ENCODE measurements at regions not wholly inside any gene's neighbourhood (a gene's known extent, or its start where the extent isn't known, plus 50 kb on each side); places are given as distances from the start of the nearest gene placed in this dataset.

- peaks cover 8% of the 10 kb centered on the region for H3K27me3 Mint-ChIP-seq
- H3K4me3 Mint-ChIP-seq = no peak overlapping the region
- intact Hi-C loops (cut with micrococcal nuclease) = no loop called here
- H3K4me1 Mint-ChIP-seq = no peaks in the 10 kb centered on the region
- ATAC-seq (ENCODE audit: low read depth) (no peak), DNase-seq (no peak)
- peaks cover 9% of the 10 kb centered on the region for H3K9me3 Mint-ChIP-seq
- CTCF ChIA-PET = no interaction called here
- TF ChIP-seq CTCF (IDR thresholded peaks at IDR 0.05) = no peak
- no peak overlapping the region for H3K27ac Mint-ChIP-seq
- H3K36me3 Mint-ChIP-seq (ENCODE audit: low read depth) = peaks cover 1% of the 10 kb centered on the region
- POLR2A ChIA-PET = no interaction called here
Observed at GRCh38 chr7:156515911-156516790, 124.4 kb upstream of the RNF32 start.

- ChIA-PET CTCF (no interaction called here), POLR2A (no interaction called here)
- no peaks in the 10 kb centered on the region for H3K4me1 Mint-ChIP-seq
Observed at GRCh38 chr7:156514851-156515250, 125.7 kb upstream of the RNF32 start.

GRCh38 chr7:156511426-156511825, 129.1 kb upstream of the RNF32 start:
- POLR2A ChIA-PET = no interaction called here
- CTCF ChIA-PET = no interaction called here

More at GRCh38 chr7:156514851-156515250, 125.7 kb upstream of the RNF32 start:
- H3K36me3 Mint-ChIP-seq (ENCODE audit: low read depth) = peaks cover 4% of the 10 kb centered on the region
- DNase-seq = no peak
- TF ChIP-seq CTCF (IDR thresholded peaks at IDR 0.05) = no peak
- no peak overlapping the region for H3K4me3 Mint-ChIP-seq
- peaks cover 8% of the 10 kb centered on the region for H3K27me3 Mint-ChIP-seq
- ATAC-seq (ENCODE audit: low read depth) = no peak
- peaks cover 14% of the 10 kb centered on the region for H3K9me3 Mint-ChIP-seq
- intact Hi-C loops (cut with micrococcal nuclease) = no loop called here
- H3K27ac Mint-ChIP-seq = no peak overlapping the region

GRCh38 chr7:156510966-156511365, 129.6 kb upstream of the RNF32 start:
- no peak for TF ChIP-seq CTCF (IDR thresholded peaks at IDR 0.05)
- Mint-ChIP-seq H3K36me3 (ENCODE audit: low read depth) (peaks cover 4% of the 10 kb centered on the region), H3K9me3 (peaks cover 30% of the 10 kb centered on the region), H3K27me3 (peaks cover 11% of the 10 kb centered on the region), H3K4me3 (no peak overlapping the region), H3K27ac (no peak overlapping the region), H3K4me1 (no peaks in the 10 kb centered on the region)
- intact Hi-C loops (cut with micrococcal nuclease) = no loop called here
- DNase-seq (no peak), ATAC-seq (ENCODE audit: low read depth) (no peak)
- ChIA-PET POLR2A (no interaction called here), CTCF (no interaction called here)

More at GRCh38 chr7:156511426-156511825, 129.1 kb upstream of the RNF32 start:
- ATAC-seq (ENCODE audit: low read depth) (no peak), DNase-seq (no peak)
- H3K4me1 Mint-ChIP-seq = no peaks in the 10 kb centered on the region
- peaks cover 29% of the 10 kb centered on the region for H3K9me3 Mint-ChIP-seq
- H3K27me3 Mint-ChIP-seq = peaks cover 10% of the 10 kb centered on the region
- no peak overlapping the region for H3K4me3 Mint-ChIP-seq
- H3K36me3 Mint-ChIP-seq (ENCODE audit: low read depth) = peaks cover 4% of the 10 kb centered on the region
- no peak for TF ChIP-seq CTCF (IDR thresholded peaks at IDR 0.05)
- intact Hi-C loops (cut with micrococcal nuclease) = no loop called here
- H3K27ac Mint-ChIP-seq = no peak overlapping the region

GRCh38 chr7:156509216-156509615, 131.4 kb upstream of the RNF32 start:
- intact Hi-C loops (cut with micrococcal nuclease) = no loop called here
- no peak overlapping the region for H3K4me3 Mint-ChIP-seq
- ATAC-seq (ENCODE audit: low read depth) = no peak
- CTCF ChIA-PET = interaction anchor here (0.7 kb wide), 1 partner anchor 241 kb away, joined by 3 read pairs; no protein-coding TSS in a partner anchor
- no peaks in the 10 kb centered on the region for H3K4me1 Mint-ChIP-seq
- DNase-seq = no peak
- TF ChIP-seq CTCF (IDR thresholded peaks at IDR 0.05) = no peak
- peaks cover 4% of the 10 kb centered on the region for H3K36me3 Mint-ChIP-seq (ENCODE audit: low read depth)
- POLR2A ChIA-PET = no interaction called here
- H3K27ac Mint-ChIP-seq = no peak overlapping the region
- H3K27me3 Mint-ChIP-seq = peaks cover 10% of the 10 kb centered on the region
- peaks cover 30% of the 10 kb centered on the region for H3K9me3 Mint-ChIP-seq

Measured in activated B cell treated with CpG ODN at 0.5 μM for 24 hours (primary cell).